Prostate gland (tissue), 2 donors: ENCODE measurements at regions not wholly inside any gene's neighbourhood (a gene's known extent, or its start where the extent isn't known, plus 50 kb on each side); places are given as distances from the start of the nearest gene placed in this dataset.

Experiments used
- DNase-seq: peaks from one replicate; pipeline ENCODE4 v3.0.0-alpha.2; 2019; ENCODE audit warnings: low spot score
- H3K27ac ChIP-seq, 2 donors: fragments of 200-600 bp; sonication (generic); 2 replicates each; pipeline ENCODE4 v1.5.1; 2017 to 2019
- H3K27me3 ChIP-seq: fragments of 200-600 bp; sonication (generic); replicated peaks from 2 replicates; pipeline ENCODE4 v1.5.1; 2019; ENCODE audit not compliant: insufficient read depth
- H3K36me3 ChIP-seq, 2 donors: fragments of 200-600 bp; sonication (generic); 1 replicate in 1 of 2; 2 replicates in 1 of 2; pipeline versions ENCODE4 v1.5.1 to v1.8.1; 2017 to 2019
- H3K4me1 ChIP-seq: fragments of 200-600 bp; sonication (generic); replicated peaks from 2 replicates; pipeline ENCODE4 v1.5.1; 2019
- H3K4me3 ChIP-seq, 2 donors: fragments of 200-600 bp; sonication (generic); 2 replicates each; pipeline ENCODE4 v1.5.1; 2017 to 2019
- H3K9me3 ChIP-seq: fragments of 200-600 bp; sonication (generic); 2 replicates; pipeline ENCODE4 v1.5.1; 2017
- POLR2A ChIP-seq: fragments of 450-650 bp; IDR thresholded peaks from one replicate; pipeline ENCODE4 v1.6.1; 2016; ENCODE audit warnings: antibody characterized with exemption, mild to moderate bottlenecking
- POLR2AphosphoS5 ChIP-seq: sonication (generic); formaldehyde crosslinking; IDR thresholded peaks from one replicate; pipeline ENCODE4 v1.6.1; 2017; ENCODE audit warnings: antibody characterized with exemption
- WGBS: methylation state at CpG from one replicate; pipeline ENCODE4 v1.1.5; 2018; 5-methylcytosine and 5-hydroxymethylcytosine counted together
- intact Hi-C: fragments of 100-400 bp; cut with DNase I; formaldehyde crosslinking; loops from one replicate; pipeline ENCODE4 v1.14.2; 2022
- TF ChIP-seq, protein P1 (sequence below), 4 experiments: fragments of 200-600 bp in 2 of 4; fragments of 450-650 bp in 2 of 4; sonication (generic) in 2 of 4; IDR thresholded peaks; 1 replicate in 3 of 4; 2 replicates in 1 of 4; pipeline ENCODE4 v1.5.1; 2016 to 2019; ENCODE audit warnings: antibody characterized with exemption in 4 of 4, mild to moderate bottlenecking in 2 of 4, moderate library complexity in 2 of 4

DNA sequence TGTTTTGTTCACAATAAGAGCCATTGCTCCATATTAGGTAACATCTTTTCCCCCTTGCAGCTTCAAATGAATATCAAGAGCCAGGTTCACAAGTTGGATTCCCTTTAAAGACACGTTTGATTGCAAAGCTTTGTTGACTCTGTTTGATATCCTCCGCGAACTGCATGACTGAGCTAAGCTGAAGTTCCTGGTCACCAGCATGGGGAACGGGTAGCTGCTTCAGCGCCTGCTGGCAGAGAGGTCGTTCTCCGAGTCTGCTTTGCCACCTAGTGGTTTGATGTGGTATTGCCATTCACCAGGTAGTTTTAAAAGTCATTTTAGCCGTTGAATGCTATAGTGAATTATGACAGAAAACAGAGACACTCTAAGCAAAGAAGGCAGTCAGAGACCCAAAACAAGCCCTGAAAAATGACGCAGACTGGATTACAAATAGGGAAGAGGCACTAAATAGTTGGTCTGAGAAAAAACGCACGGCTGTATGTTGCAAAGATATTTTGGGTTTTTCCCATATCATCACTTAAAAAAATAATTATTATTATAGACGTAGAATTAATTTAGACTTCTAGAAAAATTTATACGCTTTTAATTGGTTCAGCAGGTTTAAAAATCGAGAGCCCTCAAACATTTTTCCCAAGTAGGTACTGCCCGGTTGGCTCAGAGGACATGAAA is 193.5 kb upstream of the FMN2 start:
- 18% methylated on average over 15 of the region's 15 CpGs for WGBS
- H3K27ac ChIP-seq = no peak overlapping the region

DNA sequence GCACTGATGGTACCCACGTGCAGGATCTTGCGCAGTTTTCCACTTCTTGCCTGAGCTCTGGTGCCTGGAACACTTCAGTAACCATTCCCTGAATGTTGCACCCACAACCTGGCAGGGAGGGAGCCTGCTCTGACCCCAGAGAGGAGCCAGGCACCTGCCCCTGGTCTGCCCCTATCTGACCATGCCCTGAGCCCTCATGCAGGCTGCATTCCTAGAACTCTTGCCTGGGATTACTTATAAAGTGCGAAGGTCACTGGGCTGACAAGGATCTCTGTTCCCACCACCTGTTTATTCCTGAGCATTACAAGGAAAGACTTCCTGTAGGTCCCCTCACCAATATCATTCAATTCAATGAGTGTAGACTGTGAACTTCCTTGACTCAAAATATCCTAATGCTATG is 191.9 kb upstream of the FMN2 start:
- TF ChIP-seq, protein P1, sequence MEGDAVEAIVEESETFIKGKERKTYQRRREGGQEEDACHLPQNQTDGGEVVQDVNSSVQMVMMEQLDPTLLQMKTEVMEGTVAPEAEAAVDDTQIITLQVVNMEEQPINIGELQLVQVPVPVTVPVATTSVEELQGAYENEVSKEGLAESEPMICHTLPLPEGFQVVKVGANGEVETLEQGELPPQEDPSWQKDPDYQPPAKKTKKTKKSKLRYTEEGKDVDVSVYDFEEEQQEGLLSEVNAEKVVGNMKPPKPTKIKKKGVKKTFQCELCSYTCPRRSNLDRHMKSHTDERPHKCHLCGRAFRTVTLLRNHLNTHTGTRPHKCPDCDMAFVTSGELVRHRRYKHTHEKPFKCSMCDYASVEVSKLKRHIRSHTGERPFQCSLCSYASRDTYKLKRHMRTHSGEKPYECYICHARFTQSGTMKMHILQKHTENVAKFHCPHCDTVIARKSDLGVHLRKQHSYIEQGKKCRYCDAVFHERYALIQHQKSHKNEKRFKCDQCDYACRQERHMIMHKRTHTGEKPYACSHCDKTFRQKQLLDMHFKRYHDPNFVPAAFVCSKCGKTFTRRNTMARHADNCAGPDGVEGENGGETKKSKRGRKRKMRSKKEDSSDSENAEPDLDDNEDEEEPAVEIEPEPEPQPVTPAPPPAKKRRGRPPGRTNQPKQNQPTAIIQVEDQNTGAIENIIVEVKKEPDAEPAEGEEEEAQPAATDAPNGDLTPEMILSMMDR (IDR thresholded peaks at IDR 0.05) = no peak
- no peak for TF ChIP-seq POLR2A
- TF ChIP-seq POLR2AphosphoS5 = no peak
- H3K4me3 ChIP-seq = no peak overlapping the region
- WGBS = 86% methylated on average over 3 of the region's 3 CpGs
- H3K27me3 ChIP-seq = no peaks in the 10 kb centered on the region
- no peaks in the 10 kb centered on the region for H3K36me3 ChIP-seq
- H3K4me1 ChIP-seq = no peaks in the 10 kb centered on the region
- DNase-seq = no peak
- no peaks in the 10 kb centered on the region for H3K9me3 ChIP-seq
- intact Hi-C loops = loop anchor here (5.0 to 10.0 kb wide), 2 partner anchors 497 to 1645 kb away; no protein-coding TSS in a partner anchor
- H3K27ac ChIP-seq = no peak overlapping the region

More for the DNA sequence above, 193.5 kb upstream of the FMN2 start:
- TF ChIP-seq POLR2A = no peak
- TF ChIP-seq, protein P1 (IDR thresholded peaks at IDR 0.05) = peak; percentile 86 to 98 (median 94)
- TF ChIP-seq POLR2AphosphoS5 = peak; percentile 81
- intact Hi-C loops = loop anchor here (5.0 to 10.0 kb wide), 2 partner anchors 496 to 1643 kb away; no protein-coding TSS in a partner anchor
- Histone ChIP-seq H3K4me1 (no peaks in the 10 kb centered on the region), H3K27me3 (no peaks in the 10 kb centered on the region), H3K4me3 (no peak overlapping the region), H3K9me3 (no peaks in the 10 kb centered on the region), H3K36me3 (no peaks in the 10 kb centered on the region)
- DNase-seq = peak; percentile 81

DNA sequence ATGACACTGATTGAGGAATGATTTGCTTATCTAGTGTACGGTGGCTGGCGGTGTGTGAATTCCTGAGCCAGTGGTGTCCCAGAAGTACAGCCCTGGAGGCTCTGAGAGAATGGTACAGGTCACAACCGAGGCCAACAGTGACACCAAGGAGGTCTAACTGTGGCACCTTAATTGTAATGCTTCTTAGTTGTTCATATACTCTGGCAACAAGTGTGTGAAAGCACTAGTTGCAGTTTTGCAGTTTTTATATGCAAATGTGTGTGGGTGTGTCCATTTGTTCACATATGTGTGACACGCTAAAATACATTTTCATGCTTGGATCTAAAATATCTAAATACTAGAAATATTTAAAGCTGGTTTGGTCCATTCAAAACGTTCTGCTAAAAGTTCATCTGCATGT is 185.3 kb upstream of the FMN2 start:
- no peaks in the 10 kb centered on the region for H3K4me1 ChIP-seq
- H3K27ac ChIP-seq = no peak overlapping the region
- no peaks in the 10 kb centered on the region for H3K36me3 ChIP-seq
- DNase-seq = no peak
- TF ChIP-seq, protein P1 (IDR thresholded peaks at IDR 0.05) = no peak
- H3K9me3 ChIP-seq = no peaks in the 10 kb centered on the region
- H3K27me3 ChIP-seq = no peaks in the 10 kb centered on the region
- WGBS = 88% methylated on average over 5 of the region's 5 CpGs
- no peak overlapping the region for H3K4me3 ChIP-seq
- intact Hi-C loops = no loop called here

DNA sequence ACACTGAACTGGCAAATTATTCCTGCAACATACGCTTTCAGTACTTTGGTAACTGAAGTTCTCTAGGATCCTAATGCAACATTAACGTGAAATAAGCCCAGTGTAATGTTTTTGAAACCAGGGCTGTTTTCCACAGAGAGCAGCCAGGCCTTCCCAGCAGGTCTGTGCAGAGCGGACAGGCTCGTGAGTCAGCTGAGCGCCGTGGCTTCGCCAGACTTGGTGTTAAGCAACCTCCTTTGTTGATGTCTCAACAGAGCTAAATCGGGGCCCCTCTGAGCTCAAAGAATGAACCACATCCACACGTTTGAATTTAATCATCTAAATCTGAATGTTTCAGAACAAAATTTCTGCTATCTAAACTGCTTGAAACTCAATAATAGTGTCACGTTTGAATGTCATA is 181.8 kb upstream of the FMN2 start:
- Histone ChIP-seq H3K36me3 (no peaks in the 10 kb centered on the region), H3K9me3 (no peaks in the 10 kb centered on the region), H3K4me1 (no peaks in the 10 kb centered on the region), H3K27me3 (no peaks in the 10 kb centered on the region), H3K4me3 (no peak overlapping the region), H3K27ac (no peak overlapping the region)
- DNase-seq = no peak
- intact Hi-C loops = no loop called here
- TF ChIP-seq POLR2A (no peak), POLR2AphosphoS5 (no peak)
- TF ChIP-seq, protein P1 (IDR thresholded peaks at IDR 0.05) = no peak
- 70% methylated on average over 10 of the region's 10 CpGs for WGBS

DNA sequence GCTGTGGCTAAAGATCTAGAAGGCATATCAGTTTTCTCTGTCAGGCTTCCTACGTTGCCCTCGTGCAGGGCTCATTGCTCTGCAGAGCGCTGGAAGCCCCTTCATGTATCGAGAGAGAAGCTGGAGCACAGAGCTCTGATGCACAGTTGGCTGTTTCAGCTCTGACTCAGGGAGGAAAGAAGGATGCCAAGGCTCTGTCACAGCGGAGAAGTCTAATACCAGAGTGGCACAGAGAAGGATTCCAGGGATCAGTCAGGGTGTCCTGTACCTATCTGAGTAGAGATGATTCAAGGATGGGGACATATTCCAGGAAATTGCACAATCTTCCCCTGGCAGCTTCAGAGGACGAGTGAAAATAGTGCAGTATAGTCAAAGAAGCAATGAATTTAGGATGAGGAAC is 179.2 kb upstream of the FMN2 start:
- WGBS = 73% methylated on average over 6 of the region's 6 CpGs
- H3K27ac ChIP-seq = no peak overlapping the region
- no peaks in the 10 kb centered on the region for H3K36me3 ChIP-seq

More for the DNA sequence above, 179.2 kb upstream of the FMN2 start:
- intact Hi-C loops = no loop called here
- Histone ChIP-seq H3K4me3 (no peak overlapping the region), H3K9me3 (no peaks in the 10 kb centered on the region), H3K4me1 (no peaks in the 10 kb centered on the region), H3K27me3 (no peaks in the 10 kb centered on the region)
- DNase-seq = no peak
- no peak for TF ChIP-seq POLR2AphosphoS5
- TF ChIP-seq, protein P1 (IDR thresholded peaks at IDR 0.05) = no peak
- no peak for TF ChIP-seq POLR2A
